ENCODE measurements at regions not wholly inside any gene's neighbourhood (a gene's known extent, or its start where the extent isn't known, plus 50 kb on each side); places are given as distances from the start of the nearest gene placed in this dataset.
"Not testable (repeated sequence)": the region's sequence is repeated elsewhere in the genome, so short reads cannot be mapped to it uniquely, and the experiment has no call there.

GRCh38 chr12:85425349-85425612, 145.3 kb downstream of the ALX1 start:
- FAIRE-seq (no peak), DNase-seq (ENCODE audit: low read depth) (no peak)
- no peaks in the 10 kb centered on the region for H3K27me3 Mint-ChIP-seq (ENCODE audit: low read depth, unreplicated experiment)
- H3K27ac Mint-ChIP-seq (ENCODE audit: unreplicated experiment) = no peak overlapping the region
- Histone ChIP-seq H3K36me3 (ENCODE audit: insufficient read depth, low read length) (no peaks in the 10 kb centered on the region), H3K27ac (ENCODE audit: low read depth, low read length) (no peak overlapping the region), H3K9me3 (ENCODE audit: insufficient read depth, low read depth, low read length) (no peaks in the 10 kb centered on the region), H4K20me1 (ENCODE audit: insufficient read depth, low read length) (no peaks in the 10 kb centered on the region), H2AFZ (ENCODE audit: low read depth, low read length) (no peak overlapping the region), H3K4me2 (ENCODE audit: low read length) (no peak overlapping the region), H3K27me3 (ENCODE audit: insufficient read depth, low read length) (no peaks in the 10 kb centered on the region), H3K4me1 (ENCODE audit: insufficient read depth, low read length) (no peaks in the 10 kb centered on the region), H3K9ac (ENCODE audit: low read length) (no peak overlapping the region), H3K4me3 (ENCODE audit: insufficient read depth, low read depth, low read length) (no peak overlapping the region), H3K79me2 (ENCODE audit: insufficient read depth, low read length) (no peaks in the 10 kb centered on the region)
- H3K4me1 Mint-ChIP-seq (ENCODE audit: low read depth, unreplicated experiment) = peaks cover 3% of the 10 kb centered on the region
- TF ChIP-seq CTCF (IDR thresholded peaks at IDR 0.05; ENCODE audit: insufficient read depth, low read depth, low read length) = no peak
- no peak for TF ChIP-seq EZH2 (IDR thresholded peaks at IDR 0.05; ENCODE audit: insufficient read depth, low read length)
- no peak overlapping the region for H3K4me3 Mint-ChIP-seq (ENCODE audit: unreplicated experiment)
- H3K36me3 Mint-ChIP-seq (ENCODE audit: low read depth, unreplicated experiment) = no peaks in the 10 kb centered on the region
- H3K9me3 Mint-ChIP-seq (ENCODE audit: unreplicated experiment) = no peaks in the 10 kb centered on the region

- Histone ChIP-seq H3K79me2 (ENCODE audit: insufficient read depth, low read length) (no peaks in the 10 kb centered on the region), H3K36me3 (ENCODE audit: insufficient read depth, low read length) (no peaks in the 10 kb centered on the region), H3K4me1 (ENCODE audit: insufficient read depth, low read length) (no peaks in the 10 kb centered on the region), H3K4me2 (ENCODE audit: low read length) (no peak overlapping the region), H3K4me3 (ENCODE audit: insufficient read depth, low read depth, low read length) (no peak overlapping the region), H3K9ac (ENCODE audit: low read length) (no peak overlapping the region), H4K20me1 (ENCODE audit: insufficient read depth, low read length) (no peaks in the 10 kb centered on the region), H3K27me3 (ENCODE audit: insufficient read depth, low read length) (no peaks in the 10 kb centered on the region), H2AFZ (ENCODE audit: low read depth, low read length) (no peak overlapping the region), H3K27ac (ENCODE audit: low read depth, low read length) (no peak overlapping the region), H3K9me3 (ENCODE audit: insufficient read depth, low read depth, low read length) (no peaks in the 10 kb centered on the region)
- Mint-ChIP-seq H3K4me1 (ENCODE audit: low read depth, unreplicated experiment) (peaks cover 3% of the 10 kb centered on the region), H3K9me3 (ENCODE audit: unreplicated experiment) (no peaks in the 10 kb centered on the region), H3K36me3 (ENCODE audit: low read depth, unreplicated experiment) (no peaks in the 10 kb centered on the region), H3K27me3 (ENCODE audit: low read depth, unreplicated experiment) (no peaks in the 10 kb centered on the region), H3K4me3 (ENCODE audit: unreplicated experiment) (no peak overlapping the region), H3K27ac (ENCODE audit: unreplicated experiment) (no peak overlapping the region)
- DNase-seq (ENCODE audit: low read depth) (no peak), FAIRE-seq (no peak)
- TF ChIP-seq EZH2 (IDR thresholded peaks at IDR 0.05; ENCODE audit: insufficient read depth, low read length) (no peak), CTCF (IDR thresholded peaks at IDR 0.05; ENCODE audit: insufficient read depth, low read depth, low read length) (no peak)
Measured at GRCh38 chr12:85425926-85426325, 145.9 kb downstream of the ALX1 start.

GRCh38 chr12:85433148-85433547, 153.1 kb downstream of the ALX1 start:
- H3K4me3 ChIP-seq (ENCODE audit: insufficient read depth, low read depth, low read length); DNase-seq (ENCODE audit: low read depth); H3K4me1 ChIP-seq (ENCODE audit: insufficient read depth, low read length); H3K27ac ChIP-seq (ENCODE audit: low read depth, low read length); H3K36me3 Mint-ChIP-seq (ENCODE audit: low read depth, unreplicated experiment); H3K27me3 Mint-ChIP-seq (ENCODE audit: low read depth, unreplicated experiment); H3K9ac ChIP-seq (ENCODE audit: low read length); FAIRE-seq; H3K4me3 Mint-ChIP-seq (ENCODE audit: unreplicated experiment); H3K9me3 Mint-ChIP-seq (ENCODE audit: unreplicated experiment); H4K20me1 ChIP-seq (ENCODE audit: insufficient read depth, low read length); H3K4me1 Mint-ChIP-seq (ENCODE audit: low read depth, unreplicated experiment); H2AFZ ChIP-seq (ENCODE audit: low read depth, low read length); H3K27ac Mint-ChIP-seq (ENCODE audit: unreplicated experiment); H3K4me2 ChIP-seq (ENCODE audit: low read length); H3K79me2 ChIP-seq (ENCODE audit: insufficient read depth, low read length); H3K27me3 ChIP-seq (ENCODE audit: insufficient read depth, low read length); H3K36me3 ChIP-seq (ENCODE audit: insufficient read depth, low read length); H3K9me3 ChIP-seq (ENCODE audit: insufficient read depth, low read depth, low read length): not testable (repeated sequence)

All from astrocyte (in vitro differentiated cells and primary cell).